SK-N-SH (cell line): ENCODE measurements at regions not wholly inside any gene's neighbourhood (a gene's known extent, or its start where the extent isn't known, plus 50 kb on each side); places are given as distances from the start of the nearest gene placed in this dataset.

Source experiments
- CTCF ChIP-seq: fragments of 200-600 bp; sonication (generic); IDR thresholded peaks from 2 replicates; pipeline ENCODE4 v1.6.1; 2017; ENCODE audit warnings: antibody characterized with exemption, mild to moderate bottlenecking, moderate library complexity
- EZH2phosphoT487 ChIP-seq: fragments of 200-600 bp; sonication (generic); IDR thresholded peaks from 2 replicates; pipeline ENCODE4 v1.6.1; 2017; ENCODE audit warnings: low read depth, mixed run types, mild to moderate bottlenecking, antibody characterized with exemption, moderate library complexity, borderline replicate concordance
- FOXJ3 ChIP-seq: sonication (generic); formaldehyde crosslinking; IDR thresholded peaks from 2 replicates; pipeline ENCODE4 v1.5.1; 2020; ENCODE audit warnings: mild to moderate bottlenecking, missing genetic modification reagents
- JUND ChIP-seq: IDR thresholded peaks from 2 replicates; pipeline ENCODE4 v1.4.0; 2012
- MAX ChIP-seq: IDR thresholded peaks from 2 replicates; pipeline ENCODE4 v1.4.0; 2012; ENCODE audit warnings: low read depth
- RAD21 ChIP-seq: IDR thresholded peaks from 2 replicates; pipeline ENCODE4 v1.6.1; 2012; ENCODE audit warnings: mild to moderate bottlenecking, low read length
- RFX5 ChIP-seq: IDR thresholded peaks from 2 replicates; pipeline ENCODE4 v1.6.1; 2012; ENCODE audit warnings: mild to moderate bottlenecking, improper control_type of control experiment, low read length
- SIN3A ChIP-seq: IDR thresholded peaks from 2 replicates; pipeline ENCODE4 v1.6.1; 2012; ENCODE audit warnings: low read depth, mild to moderate bottlenecking, low read length, moderate library complexity, borderline replicate concordance
- SMC3 ChIP-seq: IDR thresholded peaks from 2 replicates; pipeline ENCODE4 v1.6.1; 2012; ENCODE audit warnings: low read depth, low read length, improper control_type of control experiment
- USF2 ChIP-seq: fragments of 150-350 bp; IDR thresholded peaks from 2 replicates; pipeline ENCODE4 v1.6.1; 2017; ENCODE audit warnings: antibody characterized with exemption, low read length, low read depth, borderline replicate concordance
- ZBTB33 ChIP-seq: IDR thresholded peaks from 2 replicates; pipeline ENCODE4 v1.4.0; 2012; ENCODE audit warnings: low read depth, borderline replicate concordance

GRCh38 chr3:101102678-101103296, 109.6 kb upstream of the ABI3BP start:
- TF ChIP-seq EZH2phosphoT487 (no peak), USF2 (no peak), CTCF (no peak), ZBTB33 (no peak), MAX (no peak), JUND (no peak), FOXJ3 (no peak), SIN3A (no peak), RAD21 (no peak), RFX5 (no peak), SMC3 (no peak)
